Adrenal gland (tissue), 9 donors: ENCODE measurements at regions not wholly inside any gene's neighbourhood (a gene's known extent, or its start where the extent isn't known, plus 50 kb on each side); places are given as distances from the start of the nearest gene placed in this dataset.
"Not testable (repeated sequence)": the region's sequence is repeated elsewhere in the genome, so short reads cannot be mapped to it uniquely, and the experiment has no call there.

Experiments
- DNase-seq, 7 donors: peaks; one replicate each; pipeline ENCODE4 v3.0.0-alpha.2; 2019 to 2020
- H3K27ac ChIP-seq, 5 donors: fragments of 200-600 bp; sonication (generic) in 4 of 5; 1 replicate in 3 of 5; 2 replicates in 2 of 5; pipeline versions ENCODE4 v1.5.1 to v1.8.0; 2016 to 2020; ENCODE audit warnings: mild to moderate bottlenecking in 1 of 5
- H3K27me3 ChIP-seq: fragments of 200-600 bp; 2 replicates; pipeline ENCODE4 v1.8.0; 2021
- H3K36me3 ChIP-seq, 2 donors: fragments of 200-600 bp; replicated peaks in 1 of 2; 1 replicate in 1 of 2; 2 replicates in 1 of 2; pipeline versions ENCODE4 v1.5.1 to v1.8.0; 2018 to 2022
- H3K4me1 ChIP-seq, 2 donors: fragments of 200-600 bp; replicated peaks in 1 of 2; 1 replicate in 1 of 2; 2 replicates in 1 of 2; pipeline versions ENCODE4 v1.5.1 to v1.8.0; 2018 to 2021
- H3K4me3 ChIP-seq, 4 donors: fragments of 200-600 bp; sonication (generic) in 3 of 4; one replicate each; pipeline ENCODE4 v1.5.1; 2016 to 2018
- H3K9me3 ChIP-seq, 3 donors: fragments of 200-600 bp; sonication (generic) in 1 of 3; replicated peaks in 1 of 3; 1 replicate in 2 of 3; 2 replicates in 1 of 3; pipeline versions ENCODE4 v1.5.1 to v1.8.0; 2016 to 2021
- POLR2A ChIP-seq, 2 donors: fragments of 450-650 bp; IDR thresholded peaks; one replicate each; pipeline ENCODE4 v1.6.1; 2017; ENCODE audit warnings: antibody characterized with exemption in 2 of 2, mild to moderate bottlenecking in 2 of 2, moderate library complexity in 1 of 2
- WGBS, 4 donors: extraction: QIAGEN DNeasy Blood & Tissue Kit in 2 of 4; methylation state at CpG; one replicate each; pipeline versions ENCODE4 v1.1.5 to v1.1.7; 2013 to 2017; 5-methylcytosine and 5-hydroxymethylcytosine counted together
- intact Hi-C, 2 donors: fragments of 100-400 bp; cut with DNase I; formaldehyde crosslinking; loops; one replicate each; pipeline versions ENCODE4 v1.14.1 to v1.15.0; 2022 to 2023
- TF ChIP-seq, protein P1 (sequence below), 6 experiments: fragments of 450-650 bp in 4 of 6; fragments of 200-600 bp in 2 of 6; sonication (generic) in 1 of 6; IDR thresholded peaks; 1 replicate in 5 of 6; 2 replicates in 1 of 6; pipeline versions ENCODE4 v1.5.1 to v1.8.0; 2016 to 2021; ENCODE audit warnings: antibody characterized with exemption in 6 of 6, mild to moderate bottlenecking in 2 of 6, moderate library complexity in 1 of 6
- donor health status: healthy with polysubstance abuse.
- donor health status: Bipolar disorder and iron deficiency.
- donor health status: DM: yes; HTN: yes; CAD: no.
- donor health status: DM: no; HTN: no; CAD: no.
- donor health status: DM: no; HTN: no; CAD: no.

DNA sequence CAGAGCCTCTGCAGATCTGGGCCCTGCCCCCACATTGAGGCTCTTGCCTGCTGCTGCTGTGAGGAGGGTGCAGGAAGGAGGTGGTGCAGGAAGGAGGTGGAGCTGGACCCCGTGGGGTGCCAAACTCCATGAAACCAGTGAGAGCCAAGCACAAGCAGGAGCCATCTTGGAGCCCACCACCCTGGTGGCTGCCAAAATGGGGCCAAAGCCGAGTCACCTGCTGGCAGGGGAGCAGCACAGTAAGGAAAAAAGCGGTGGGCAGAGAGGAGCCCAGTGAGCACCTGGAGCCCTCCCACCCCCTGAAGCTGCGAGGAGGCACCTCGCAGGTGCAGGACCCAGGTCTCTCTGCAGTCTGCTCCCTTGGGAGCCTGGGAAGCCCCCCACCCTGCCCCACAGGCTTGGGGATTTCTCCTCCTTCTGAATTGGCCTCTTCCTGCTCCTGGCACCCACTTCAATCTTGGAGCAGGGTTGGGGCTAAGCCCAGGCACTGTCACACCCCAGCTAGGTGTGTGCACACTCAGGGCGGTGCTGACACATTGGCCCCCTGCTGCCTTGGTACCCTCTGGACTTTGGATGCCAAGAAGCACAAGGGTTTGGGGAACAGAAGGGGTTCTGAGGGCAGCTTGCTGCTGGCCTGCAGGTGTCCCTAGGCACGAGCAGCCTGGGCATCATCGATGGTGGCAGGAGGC lies 245.4 kb upstream of the LRRTM4 start:
- Histone ChIP-seq H3K9me3 (peaks cover 0 to 4% (median 0%) of the 10 kb centered on the region in 3 donors), H3K4me1 (no peaks in the 10 kb centered on the region), H3K4me3 (no peak overlapping the region), H3K36me3 (no peaks in the 10 kb centered on the region), H3K27me3 (no peaks in the 10 kb centered on the region), H3K27ac (no peak overlapping the region)
- TF ChIP-seq, protein P1, sequence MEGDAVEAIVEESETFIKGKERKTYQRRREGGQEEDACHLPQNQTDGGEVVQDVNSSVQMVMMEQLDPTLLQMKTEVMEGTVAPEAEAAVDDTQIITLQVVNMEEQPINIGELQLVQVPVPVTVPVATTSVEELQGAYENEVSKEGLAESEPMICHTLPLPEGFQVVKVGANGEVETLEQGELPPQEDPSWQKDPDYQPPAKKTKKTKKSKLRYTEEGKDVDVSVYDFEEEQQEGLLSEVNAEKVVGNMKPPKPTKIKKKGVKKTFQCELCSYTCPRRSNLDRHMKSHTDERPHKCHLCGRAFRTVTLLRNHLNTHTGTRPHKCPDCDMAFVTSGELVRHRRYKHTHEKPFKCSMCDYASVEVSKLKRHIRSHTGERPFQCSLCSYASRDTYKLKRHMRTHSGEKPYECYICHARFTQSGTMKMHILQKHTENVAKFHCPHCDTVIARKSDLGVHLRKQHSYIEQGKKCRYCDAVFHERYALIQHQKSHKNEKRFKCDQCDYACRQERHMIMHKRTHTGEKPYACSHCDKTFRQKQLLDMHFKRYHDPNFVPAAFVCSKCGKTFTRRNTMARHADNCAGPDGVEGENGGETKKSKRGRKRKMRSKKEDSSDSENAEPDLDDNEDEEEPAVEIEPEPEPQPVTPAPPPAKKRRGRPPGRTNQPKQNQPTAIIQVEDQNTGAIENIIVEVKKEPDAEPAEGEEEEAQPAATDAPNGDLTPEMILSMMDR (IDR thresholded peaks at IDR 0.05) = no peak
- TF ChIP-seq POLR2A (IDR thresholded peaks at IDR 0.05) = no peak
- intact Hi-C loops = no loop called here
- no peak for DNase-seq
- 71 to 86% (median 77%) methylated on average over 4 to 8 of the region's 8 CpGs for WGBS, 4 donors

DNA sequence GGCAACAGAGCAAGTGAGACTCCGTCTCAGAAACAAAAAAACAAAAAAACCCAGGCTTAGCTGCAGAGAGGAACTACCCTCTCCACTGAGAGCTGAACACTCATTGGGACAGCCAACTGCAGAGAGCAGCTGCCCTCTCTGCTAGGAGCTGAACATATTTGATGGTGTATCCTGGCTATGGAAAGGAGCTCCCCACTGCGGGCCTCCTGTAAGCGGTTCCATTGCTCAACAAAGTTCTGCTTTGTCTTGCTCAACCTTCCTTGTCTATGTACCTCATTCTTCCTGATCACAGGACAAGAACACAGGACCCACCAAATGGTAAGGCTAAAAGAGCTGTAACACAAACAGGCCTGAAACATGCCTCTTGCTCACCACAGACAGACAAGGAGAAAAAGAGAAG lies 246.3 kb upstream of the LRRTM4 start:
- Histone ChIP-seq H3K27me3 (no peaks in the 10 kb centered on the region), H3K9me3 (no peaks in the 10 kb centered on the region), H3K4me1 (no peaks in the 10 kb centered on the region), H3K27ac (no peak overlapping the region), H3K4me3 (no peak overlapping the region), H3K36me3 (no peaks in the 10 kb centered on the region)
- intact Hi-C loops = no loop called here
- WGBS, 4 donors = 65 to 92% (median 81%) methylated on average over 3 of the region's 3 CpGs
- no peak for DNase-seq
- TF ChIP-seq, protein P1 (IDR thresholded peaks at IDR 0.05) = no peak
- TF ChIP-seq POLR2A (IDR thresholded peaks at IDR 0.05) = no peak

DNA sequence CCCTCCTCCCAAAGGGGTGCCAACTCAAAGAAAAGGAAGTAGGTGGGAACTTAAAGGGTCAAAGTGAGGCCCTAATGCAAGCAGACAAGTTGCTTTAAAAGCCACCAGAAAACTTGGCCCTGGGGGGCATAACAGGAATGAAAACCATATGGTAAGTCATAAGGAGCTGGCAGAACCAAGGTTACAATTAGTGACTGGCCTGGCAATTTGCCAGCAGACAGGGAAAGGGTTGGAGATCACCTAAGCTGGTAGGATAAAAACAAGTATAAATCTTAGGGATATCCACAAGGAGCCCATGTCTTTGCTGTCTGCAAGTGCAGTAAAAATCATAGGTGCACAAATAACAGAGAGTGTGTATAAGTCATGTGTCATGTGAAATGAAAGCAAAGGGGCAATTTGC lies 256.7 kb upstream of the LRRTM4 start:
- Histone ChIP-seq H3K27ac (no peak overlapping the region), H3K4me1 (no peaks in the 10 kb centered on the region), H3K36me3 (no peaks in the 10 kb centered on the region), H3K4me3 (no peak overlapping the region), H3K9me3 (no peaks in the 10 kb centered on the region), H3K27me3 (no peaks in the 10 kb centered on the region)
- DNase-seq = no peak
- intact Hi-C loops = no loop called here
- no peak for TF ChIP-seq POLR2A (IDR thresholded peaks at IDR 0.05)
- TF ChIP-seq, protein P1 (IDR thresholded peaks at IDR 0.05) = no peak

DNA sequence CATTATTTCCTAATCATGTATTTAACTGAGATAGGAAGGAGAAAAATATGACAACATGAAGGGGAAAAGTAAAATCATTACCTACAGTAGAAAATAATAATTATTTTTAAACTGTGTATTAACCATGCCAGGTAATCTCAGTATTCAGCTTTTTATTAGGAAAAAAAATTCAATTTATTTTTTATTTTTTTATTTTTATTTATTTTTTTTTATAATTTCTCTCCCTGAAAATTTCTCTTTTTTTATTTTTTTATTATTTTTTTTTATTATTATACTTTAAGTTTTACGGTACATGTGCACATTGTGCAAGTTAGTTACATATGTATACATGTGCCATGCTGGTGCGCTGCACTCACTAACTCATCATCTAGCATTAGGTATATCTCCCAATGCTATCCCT lies 271.3 kb upstream of the LRRTM4 start:
- H3K9me3 ChIP-seq, DNase-seq, H3K27ac ChIP-seq, H3K36me3 ChIP-seq, intact Hi-C loops, H3K27me3 ChIP-seq, H3K4me1 ChIP-seq, H3K4me3 ChIP-seq: not testable (repeated sequence)
- 92 to 100% (median 100%) methylated on average over 2 of the region's 2 CpGs for WGBS, 4 donors

DNA sequence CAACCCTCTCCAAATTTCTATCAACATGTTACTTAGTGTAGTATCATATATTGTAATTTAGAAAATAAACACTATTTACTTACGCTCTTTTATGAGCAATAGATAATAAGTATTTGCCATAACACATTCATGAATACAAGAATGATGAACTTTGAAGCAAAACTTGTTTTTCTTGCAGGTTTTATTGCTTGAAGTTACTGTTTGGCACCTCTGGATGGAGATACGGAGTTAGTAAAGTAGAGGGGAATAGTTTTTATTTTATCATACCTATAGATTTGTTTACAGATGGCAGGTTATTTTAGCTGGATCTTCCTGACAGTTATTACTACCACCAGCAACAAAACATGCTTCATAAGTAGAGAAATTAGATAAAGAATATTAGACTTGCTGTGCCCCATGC lies 274.2 kb upstream of the LRRTM4 start:
- Histone ChIP-seq H3K4me1 (no peaks in the 10 kb centered on the region), H3K36me3 (no peaks in the 10 kb centered on the region), H3K27ac (no peak overlapping the region), H3K4me3 (no peak overlapping the region), H3K27me3 (no peaks in the 10 kb centered on the region), H3K9me3 (no peaks in the 10 kb centered on the region)
- DNase-seq = no peak
- WGBS, 4 donors = 68 to 86% (median 74%) methylated on average over 2 of the region's 2 CpGs
- TF ChIP-seq POLR2A (IDR thresholded peaks at IDR 0.05) = no peak
- TF ChIP-seq, protein P1 (IDR thresholded peaks at IDR 0.05) = no peak
- intact Hi-C loops = no loop called here
